HG02870 (cell line): ENCODE measurements at regions not wholly inside any gene's neighbourhood (a gene's known extent, or its start where the extent isn't known, plus 50 kb on each side); places are given as distances from the start of the nearest gene placed in this dataset.
"Not testable (repeated sequence)": the region's sequence is repeated elsewhere in the genome, so short reads cannot be mapped to it uniquely, and the experiment has no call there.

Experiments
- ATAC-seq: cut with Tn5 transposase; IDR thresholded peaks from one replicate; pipeline ENCODE4 v1.9.1; 2021; ENCODE audit warnings: mild to moderate bottlenecking, moderate library complexity; ENCODE audit not compliant: unreplicated experiment

- ATAC-seq, result no peak
These were observed 368.3 kb upstream of the OLFM3 start for GRCh38 chr1:102365071-102365470.

- ATAC-seq, result no peak
These were observed 339.9 kb upstream of the OLFM3 start for GRCh38 chr1:102336602-102337001.

- ATAC-seq, result no peak
These were observed 321.5 kb upstream of the OLFM3 start for GRCh38 chr1:102318104-102318806.

- no peak for ATAC-seq
These were observed 318.4 kb upstream of the OLFM3 start for GRCh38 chr1:102315096-102315495.

- no peak for ATAC-seq
These were observed 299.4 kb upstream of the OLFM3 start for GRCh38 chr1:102296116-102296515.

- ATAC-seq, result no peak
These were observed 286.2 kb upstream of the OLFM3 start for GRCh38 chr1:102282955-102283354.

- ATAC-seq, result no peak
These were observed 266.3 kb upstream of the OLFM3 start for GRCh38 chr1:102262994-102263393.

GRCh38 chr1:102252731-102253505 is 256.2 kb upstream of the OLFM3 start:
- no peak for ATAC-seq

- peak; percentile 70 for ATAC-seq
These were observed 245.0 kb upstream of the OLFM3 start for GRCh38 chr1:102241431-102242338.

GRCh38 chr1:102239247-102239646 is 242.5 kb upstream of the OLFM3 start:
- ATAC-seq, result no peak

- no peak for ATAC-seq
These were observed 238.1 kb upstream of the OLFM3 start for GRCh38 chr1:102234753-102235359.

GRCh38 chr1:102219463-102219862 is 222.7 kb upstream of the OLFM3 start:
- ATAC-seq, result no peak

GRCh38 chr1:102210891-102211290 is 214.2 kb upstream of the OLFM3 start:
- not testable (repeated sequence) for ATAC-seq

GRCh38 chr1:102191723-102192122 is 195.0 kb upstream of the OLFM3 start:
- ATAC-seq, result no peak

- ATAC-seq, result no peak
These were observed 193.7 kb upstream of the OLFM3 start for GRCh38 chr1:102190429-102190828.

GRCh38 chr1:102186536-102186935 is 189.8 kb upstream of the OLFM3 start:
- no peak for ATAC-seq

GRCh38 chr1:102185260-102185659 is 188.5 kb upstream of the OLFM3 start:
- no peak for ATAC-seq

- ATAC-seq, result no peak
These were observed 187.8 kb upstream of the OLFM3 start for GRCh38 chr1:102184477-102184876.

- no peak for ATAC-seq
These were observed 187.0 kb upstream of the OLFM3 start for GRCh38 chr1:102183711-102184110.

- no peak for ATAC-seq
These were observed 186.0 kb upstream of the OLFM3 start for GRCh38 chr1:102182603-102183260.
